HFF-Myc (cell line): ENCODE measurements at regions not wholly inside any gene's neighbourhood (a gene's known extent, or its start where the extent isn't known, plus 50 kb on each side); places are given as distances from the start of the nearest gene placed in this dataset.

ENCODE experiments used
- DNase-seq: peaks from one replicate; pipeline ENCODE4 v3.0.0-alpha.2; 2011; ENCODE audit warnings: low read depth; ENCODE audit errors: extremely low read depth
- H3K4me3 ChIP-seq: replicated peaks from 2 replicates; pipeline ENCODE4 v1.5.1; 2011; ENCODE audit warnings: low read depth, mild to moderate bottlenecking, control low read depth, low read length
- TF ChIP-seq, protein P1 (sequence below): IDR thresholded peaks from 2 replicates; pipeline ENCODE4 v1.5.1; 2012; ENCODE audit warnings: mild to moderate bottlenecking, low read depth, low read length, control low read depth; ENCODE audit errors: missing control alignments

DNA sequence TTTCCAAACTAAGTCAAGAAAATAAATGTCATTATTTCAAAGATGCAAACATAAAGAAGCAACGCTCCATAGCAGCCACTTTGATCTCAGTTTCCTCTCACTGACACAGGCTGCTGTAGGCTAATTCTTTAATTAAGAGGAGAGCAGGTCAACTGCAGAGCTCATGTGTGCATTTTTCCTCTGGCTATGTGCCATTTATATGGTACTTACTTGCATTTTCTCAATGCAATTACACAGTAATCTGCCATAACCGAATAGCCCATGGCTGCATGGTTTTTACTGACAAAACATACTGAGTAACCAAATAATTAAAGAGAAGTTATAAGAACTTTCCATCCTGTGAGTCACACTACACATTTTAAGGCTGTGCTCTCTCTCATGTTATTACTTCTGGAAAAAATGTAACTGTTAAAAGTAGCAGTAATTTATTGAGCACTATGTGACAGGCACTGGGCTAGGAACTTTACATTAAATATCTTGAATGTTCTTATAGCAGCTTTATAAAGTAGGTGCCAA lies 122.0 kb downstream of the ELAPOR2 start:
- DNase-seq = no peak
- TF ChIP-seq, protein P1, sequence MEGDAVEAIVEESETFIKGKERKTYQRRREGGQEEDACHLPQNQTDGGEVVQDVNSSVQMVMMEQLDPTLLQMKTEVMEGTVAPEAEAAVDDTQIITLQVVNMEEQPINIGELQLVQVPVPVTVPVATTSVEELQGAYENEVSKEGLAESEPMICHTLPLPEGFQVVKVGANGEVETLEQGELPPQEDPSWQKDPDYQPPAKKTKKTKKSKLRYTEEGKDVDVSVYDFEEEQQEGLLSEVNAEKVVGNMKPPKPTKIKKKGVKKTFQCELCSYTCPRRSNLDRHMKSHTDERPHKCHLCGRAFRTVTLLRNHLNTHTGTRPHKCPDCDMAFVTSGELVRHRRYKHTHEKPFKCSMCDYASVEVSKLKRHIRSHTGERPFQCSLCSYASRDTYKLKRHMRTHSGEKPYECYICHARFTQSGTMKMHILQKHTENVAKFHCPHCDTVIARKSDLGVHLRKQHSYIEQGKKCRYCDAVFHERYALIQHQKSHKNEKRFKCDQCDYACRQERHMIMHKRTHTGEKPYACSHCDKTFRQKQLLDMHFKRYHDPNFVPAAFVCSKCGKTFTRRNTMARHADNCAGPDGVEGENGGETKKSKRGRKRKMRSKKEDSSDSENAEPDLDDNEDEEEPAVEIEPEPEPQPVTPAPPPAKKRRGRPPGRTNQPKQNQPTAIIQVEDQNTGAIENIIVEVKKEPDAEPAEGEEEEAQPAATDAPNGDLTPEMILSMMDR = no peak
- no peak overlapping the region for H3K4me3 ChIP-seq

DNA sequence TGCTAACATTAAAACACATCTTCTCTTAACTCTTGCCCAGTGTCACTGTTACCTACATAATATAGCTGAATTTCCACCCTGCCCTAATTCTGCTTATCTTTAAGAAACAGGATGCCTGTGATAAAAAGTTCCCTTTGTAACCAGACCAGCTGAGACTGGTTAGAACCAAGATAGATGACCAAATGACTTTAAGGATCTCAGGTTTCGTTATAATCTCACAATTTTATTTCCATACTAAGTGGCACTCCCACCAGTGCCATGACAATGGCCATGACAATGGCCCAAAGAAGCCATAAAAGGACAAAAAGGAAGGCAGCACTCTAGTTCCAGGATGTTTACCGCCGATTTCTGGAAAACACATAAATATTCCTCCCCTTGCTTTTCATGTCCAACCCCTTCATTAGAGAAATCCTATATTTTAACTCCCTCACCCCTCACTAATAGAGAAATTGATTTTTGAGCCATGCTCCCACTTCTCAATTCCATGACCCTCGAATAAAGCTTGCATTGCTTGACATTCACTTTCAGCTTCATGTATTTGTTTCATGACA lies 126.1 kb downstream of the ELAPOR2 start:
- no peak for DNase-seq
- TF ChIP-seq, protein P1 = no peak
- no peak overlapping the region for H3K4me3 ChIP-seq

DNA sequence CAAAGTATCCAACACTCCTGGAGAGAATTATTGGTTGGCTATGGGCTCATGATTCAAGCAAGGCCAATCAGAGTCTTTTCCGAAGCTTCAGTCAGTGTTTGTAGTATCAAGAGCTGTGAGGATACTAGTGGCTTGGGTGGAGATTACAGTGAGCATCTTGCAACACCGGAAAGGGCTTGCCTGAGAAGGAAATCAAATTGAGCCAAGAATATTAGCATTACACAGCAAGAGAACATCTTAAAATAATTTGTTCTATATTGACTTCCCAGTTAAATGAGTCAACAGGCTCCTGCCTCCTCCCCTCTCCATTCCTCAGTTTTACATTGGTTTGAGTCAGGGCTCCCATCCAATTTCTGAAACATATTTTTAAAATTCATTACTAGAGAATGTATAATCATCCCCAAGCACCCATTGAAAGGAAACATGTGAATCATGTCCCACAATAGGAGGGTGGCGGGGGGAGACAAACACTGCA lies 127.4 kb downstream of the ELAPOR2 start:
- TF ChIP-seq, protein P1 = no peak
- peak; percentile 55 for DNase-seq
- H3K4me3 ChIP-seq = no peak overlapping the region

DNA sequence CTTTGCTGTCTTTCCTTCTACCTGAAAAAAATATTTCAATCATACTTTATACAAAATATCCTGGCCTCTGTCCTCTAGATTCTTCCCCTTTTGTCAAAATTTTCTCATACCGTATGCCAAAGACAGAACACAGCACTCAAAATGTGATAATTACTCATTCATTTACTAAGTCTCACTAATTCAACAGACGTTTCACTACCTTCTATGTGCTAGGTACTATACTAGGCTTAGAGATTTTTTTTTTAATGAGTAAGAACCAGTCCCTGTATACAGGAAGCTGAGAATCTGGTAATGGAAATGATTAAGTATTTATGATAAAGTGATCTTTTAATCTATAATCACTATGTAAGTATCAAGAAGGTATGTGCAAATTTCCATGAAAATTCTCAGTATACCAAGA lies 128.0 kb downstream of the ELAPOR2 start:
- no peak overlapping the region for H3K4me3 ChIP-seq
- TF ChIP-seq, protein P1 = no peak
- no peak for DNase-seq

DNA sequence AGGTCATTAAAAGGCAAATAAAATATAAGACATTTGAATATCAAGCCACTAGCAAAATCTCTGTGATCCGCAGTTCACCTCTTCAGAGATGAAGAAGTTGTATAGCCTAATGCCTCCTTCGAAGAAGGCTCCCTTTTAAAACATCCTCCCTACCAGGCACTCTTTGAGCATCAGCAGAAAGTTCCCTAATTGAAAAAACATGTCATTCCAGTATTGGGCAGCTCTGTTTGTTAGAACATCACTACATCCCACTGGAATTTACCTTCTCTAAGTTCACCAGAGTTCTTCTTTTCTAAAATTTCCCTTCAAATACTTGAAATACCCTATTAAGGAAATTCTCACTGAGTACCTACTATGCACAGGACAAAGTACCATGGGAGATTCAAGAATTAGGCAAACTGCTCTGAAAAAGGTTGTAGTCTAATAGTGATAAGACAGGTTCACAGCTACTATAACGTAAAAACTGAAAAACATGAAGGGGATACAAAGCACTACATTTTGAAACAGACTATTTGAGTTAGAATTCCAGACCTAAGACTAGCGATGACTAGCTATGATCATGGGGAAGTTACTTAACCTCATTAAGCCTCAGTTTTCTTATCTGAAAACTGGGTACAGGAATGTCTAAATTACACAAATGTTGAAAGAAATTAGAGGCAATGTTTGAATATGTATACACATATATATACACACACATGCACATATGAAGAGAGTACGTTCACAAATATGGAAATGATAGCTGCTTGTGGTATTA lies 128.7 kb downstream of the ELAPOR2 start:
- H3K4me3 ChIP-seq = no peak overlapping the region
- DNase-seq = no peak
- TF ChIP-seq, protein P1 = no peak

DNA sequence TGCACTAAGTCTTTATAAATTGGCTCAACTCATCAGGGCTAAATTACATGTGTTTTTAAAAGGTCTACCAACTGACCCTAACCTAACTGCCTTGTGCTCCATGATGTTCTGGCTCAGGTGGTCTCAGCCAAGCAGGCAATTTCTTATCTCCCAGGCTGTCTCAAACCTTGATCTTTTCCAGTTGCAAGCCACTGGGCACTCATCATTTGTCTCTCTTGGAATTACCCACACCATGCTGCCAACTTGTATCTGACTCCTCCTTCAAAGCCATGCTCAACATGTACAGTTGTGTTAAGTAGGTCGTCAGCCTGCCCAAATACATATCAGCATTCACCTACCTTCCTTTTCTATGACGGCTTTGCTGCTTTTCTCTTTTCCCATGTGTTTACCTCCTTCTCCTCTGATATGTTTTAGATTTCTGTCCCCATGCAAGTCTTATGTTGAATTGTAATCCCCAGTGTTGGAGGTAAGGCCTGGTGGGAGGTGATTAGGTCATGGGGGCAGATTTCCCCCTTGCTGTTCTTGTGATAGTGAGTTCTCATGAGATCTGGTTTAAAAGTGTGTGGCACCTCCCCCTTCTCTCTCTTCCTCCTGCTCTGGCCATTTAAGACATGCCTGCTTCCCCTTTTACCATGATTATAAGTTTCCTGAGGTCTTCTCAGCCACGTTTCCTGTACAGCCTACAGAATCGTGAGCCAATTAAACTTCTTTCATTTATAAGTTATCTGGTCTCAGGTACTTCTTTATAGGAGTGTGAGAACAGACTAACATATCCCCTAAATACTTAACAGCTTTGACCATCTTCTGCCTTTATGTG lies 130.0 kb downstream of the ELAPOR2 start:
- no peak for DNase-seq
- TF ChIP-seq, protein P1 = no peak
- H3K4me3 ChIP-seq = no peak overlapping the region
